Testis (tissue), 2 donors: ENCODE measurements at regions not wholly inside any gene's neighbourhood (a gene's known extent, or its start where the extent isn't known, plus 50 kb on each side); places are given as distances from the start of the nearest gene placed in this dataset.

Source experiments
- DNase-seq: peaks from one replicate; pipeline ENCODE4 v3.0.0-alpha.2; 2019
- H3K27ac ChIP-seq, 2 donors: fragments of 200-600 bp; sonication (generic); one replicate each; pipeline ENCODE4 v1.5.1; 2019
- H3K27me3 ChIP-seq: fragments of 200-600 bp; sonication (generic); one replicate; pipeline ENCODE4 v1.5.1; 2019
- H3K36me3 ChIP-seq: fragments of 200-600 bp; sonication (generic); one replicate; pipeline ENCODE4 v1.5.1; 2017; ENCODE audit warnings: low read depth; ENCODE audit errors: missing control alignments
- H3K4me1 ChIP-seq: fragments of 200-600 bp; sonication (generic); one replicate; pipeline ENCODE4 v1.5.1; 2019
- H3K4me3 ChIP-seq, 2 donors: fragments of 200-600 bp; sonication (generic); one replicate each; pipeline ENCODE4 v1.5.1; 2017 to 2019
- H3K9me3 ChIP-seq: fragments of 200-600 bp; sonication (generic); one replicate; pipeline ENCODE4 v1.5.1; 2017
- CTCF ChIP-seq, 3 experiments: fragments of 450-650 bp in 2 of 3; fragments of 200-600 bp in 1 of 3; sonication (generic) in 1 of 3; IDR thresholded peaks; one replicate each; pipeline ENCODE4 v1.5.1; 2016 to 2019; ENCODE audit warnings: antibody characterized with exemption in 3 of 3, mild to moderate bottlenecking in 2 of 3, moderate library complexity in 1 of 3
- POLR2A ChIP-seq: fragments of 450-650 bp; IDR thresholded peaks from one replicate; pipeline ENCODE4 v1.6.1; 2017; ENCODE audit warnings: antibody characterized with exemption, mild to moderate bottlenecking, moderate library complexity
- WGBS, 2 donors: methylation state at CpG; one replicate each; pipeline ENCODE4 v1.1.5; 2018; 5-methylcytosine and 5-hydroxymethylcytosine counted together
- intact Hi-C: fragments of 100-400 bp; cut with DNase I; formaldehyde crosslinking; loops from one replicate; pipeline ENCODE4 v1.15.1; 2023; ENCODE audit warnings: low total_unique reads

- no peaks in the 10 kb centered on the region for H3K36me3 ChIP-seq
- DNase-seq: no peak
- H3K27me3 ChIP-seq: no peaks in the 10 kb centered on the region
- no peak overlapping the region for H3K4me3 ChIP-seq
- intact Hi-C loops: no loop called here
- H3K9me3 ChIP-seq: no peaks in the 10 kb centered on the region
- no peaks in the 10 kb centered on the region for H3K4me1 ChIP-seq
- 72 to 83% methylated on average over 1 of the region's 1 CpG for WGBS, 2 donors
- TF ChIP-seq POLR2A (no peak), CTCF (IDR thresholded peaks at IDR 0.05) (no peak)
- no peak overlapping the region for H3K27ac ChIP-seq
Observed at GRCh38 chr7:119783799-119784198, 489.2 kb upstream of the KCND2 start.

GRCh38 chr7:119802147-119802546, 470.8 kb upstream of the KCND2 start:
- 89 to 92% methylated on average over 6 of the region's 6 CpGs for WGBS, 2 donors
- no peak for DNase-seq
- intact Hi-C loops: no loop called here
- Histone ChIP-seq H3K9me3 (no peaks in the 10 kb centered on the region), H3K36me3 (no peaks in the 10 kb centered on the region), H3K27me3 (no peaks in the 10 kb centered on the region), H3K4me1 (no peaks in the 10 kb centered on the region), H3K4me3 (no peak overlapping the region), H3K27ac (no peak overlapping the region)
- TF ChIP-seq POLR2A (no peak), CTCF (IDR thresholded peaks at IDR 0.05) (no peak)

GRCh38 chr7:119825091-119825655, 447.8 kb upstream of the KCND2 start:
- 74 to 76% methylated on average over 3 of the region's 3 CpGs for WGBS, 2 donors
- DNase-seq: no peak

GRCh38 chr7:119826547-119826946, 446.4 kb upstream of the KCND2 start:
- no peak overlapping the region for H3K4me3 ChIP-seq
- WGBS, 2 donors: 98 to 100% methylated on average over 1 of the region's 1 CpG
- DNase-seq: no peak
- intact Hi-C loops: no loop called here
- TF ChIP-seq CTCF (IDR thresholded peaks at IDR 0.05) (no peak), POLR2A (no peak)
- no peak overlapping the region for H3K27ac ChIP-seq
- H3K4me1 ChIP-seq: no peaks in the 10 kb centered on the region
- H3K9me3 ChIP-seq: no peaks in the 10 kb centered on the region
- H3K27me3 ChIP-seq: no peaks in the 10 kb centered on the region
- no peaks in the 10 kb centered on the region for H3K36me3 ChIP-seq

More at GRCh38 chr7:119825091-119825655, 447.8 kb upstream of the KCND2 start:
- Histone ChIP-seq H3K27me3 (no peaks in the 10 kb centered on the region), H3K4me3 (no peak overlapping the region), H3K9me3 (no peaks in the 10 kb centered on the region), H3K27ac (no peak overlapping the region), H3K36me3 (no peaks in the 10 kb centered on the region), H3K4me1 (no peaks in the 10 kb centered on the region)
- no peak for TF ChIP-seq POLR2A
- no peak for TF ChIP-seq CTCF (IDR thresholded peaks at IDR 0.05)
- intact Hi-C loops: no loop called here

- Histone ChIP-seq H3K9me3 (no peaks in the 10 kb centered on the region), H3K27me3 (no peaks in the 10 kb centered on the region), H3K36me3 (no peaks in the 10 kb centered on the region), H3K4me1 (no peaks in the 10 kb centered on the region), H3K27ac (no peak overlapping the region), H3K4me3 (no peak overlapping the region)
- WGBS, 2 donors: 91 to 97% methylated on average over 6 of the region's 6 CpGs
- intact Hi-C loops: no loop called here
- TF ChIP-seq POLR2A: no peak
- no peak for DNase-seq
Observed at GRCh38 chr7:119838444-119838843, 434.5 kb upstream of the KCND2 start.
